ENCODE measurements at regions not wholly inside any gene's neighbourhood (a gene's known extent, or its start where the extent isn't known, plus 50 kb on each side); places are given as distances from the start of the nearest gene placed in this dataset.

- TF ChIP-seq RXRA (IDR thresholded peaks at IDR 0.05) (no peak), YY1 (IDR thresholded peaks at IDR 0.05) (no peak), EGR1 (IDR thresholded peaks at IDR 0.05; ENCODE audit: low read depth in 2 of 2) (no peak), FOXA1 (IDR thresholded peaks at IDR 0.05) (no peak), FOXA2 (IDR thresholded peaks at IDR 0.05) (no peak), HNF4G (IDR thresholded peaks at IDR 0.05) (no peak), ZBTB33 (IDR thresholded peaks at IDR 0.05) (no peak), GABPA (IDR thresholded peaks at IDR 0.05 in 1 of 2, conservative IDR thresholded peaks at IDR 0.05 in 1 of 2) (no peak), SP1 (IDR thresholded peaks at IDR 0.05) (no peak), RAD21 (IDR thresholded peaks at IDR 0.05) (no peak), JUND (IDR thresholded peaks at IDR 0.05) (no peak), HNF4A (conservative IDR thresholded peaks at IDR 0.05) (no peak), REST (IDR thresholded peaks at IDR 0.05) (no peak), NR2F2 (IDR thresholded peaks at IDR 0.05) (no peak), ATF3 (IDR thresholded peaks at IDR 0.05) (no peak), TAF1 (conservative IDR thresholded peaks at IDR 0.05) (no peak), MAX (IDR thresholded peaks at IDR 0.05) (no peak), CTCF (IDR thresholded peaks at IDR 0.05; ENCODE audit: low read depth, low read length, missing input control) (no peak)
- Histone ChIP-seq H3K4me1 (ENCODE audit: control insufficient read depth in 4 of 4, insufficient read depth in 4 of 4, low read length in 3 of 4) (peaks cover 0 to under 1% (median 0%) of the 10 kb centered on the region in 4 donors), H3K36me3 (ENCODE audit: control insufficient read depth in 4 of 4, insufficient read depth in 3 of 4, low read depth in 1 of 4, low read length in 3 of 4) (no peaks in the 10 kb centered on the region), H3K27me3 (ENCODE audit: control insufficient read depth in 4 of 4, insufficient read depth in 4 of 4, low read length in 3 of 4) (peaks cover 0 to 10% (median 0%) of the 10 kb centered on the region in 4 donors), H3K9ac (ENCODE audit: low read depth in 1 of 2, low read length in 2 of 2) (no peak overlapping the region), H3K27ac (ENCODE audit: low read depth in 1 of 2, low read length in 2 of 2) (no peak overlapping the region), H3K9me3 (ENCODE audit: control insufficient read depth in 4 of 4, low read length in 3 of 4) (no peaks in the 10 kb centered on the region), H3K4me3 (ENCODE audit: low read depth in 1 of 3, low read length in 3 of 3) (no peak overlapping the region)
- no peak for DNase-seq (ENCODE audit: low spot score)
Observed at GRCh38 chr12:65597527-65597926, 226.8 kb upstream of the HMGA2 start.

Data from liver (tissue), 7 donors.